ENCODE measurements at regions not wholly inside any gene's neighbourhood (a gene's known extent, or its start where the extent isn't known, plus 50 kb on each side); places are given as distances from the start of the nearest gene placed in this dataset.

GRCh38 chr4:145248971-145249370, 68.6 kb upstream of the OTUD4 start:
- DNase-seq (ENCODE audit: low read depth), result no peak

GRCh38 chr4:145248502-145248901, 68.1 kb upstream of the OTUD4 start:
- DNase-seq (ENCODE audit: low read depth), result no peak

- DNase-seq (ENCODE audit: low read depth), result peak; percentile 52
Observed at GRCh38 chr4:145234091-145234706, 53.8 kb upstream of the OTUD4 start.

- DNase-seq (ENCODE audit: low read depth), result peak; percentile 48
Observed at GRCh38 chr4:145231906-145232700, 51.7 kb upstream of the OTUD4 start.

- DNase-seq (ENCODE audit: low read depth), result no peak
Observed at GRCh38 chr4:145230726-145231125, 50.3 kb upstream of the OTUD4 start.

All from RPMI7951 (cell line).